ENCODE measurements at regions not wholly inside any gene's neighbourhood (a gene's known extent, or its start where the extent isn't known, plus 50 kb on each side); places are given as distances from the start of the nearest gene placed in this dataset.
"Not testable (repeated sequence)": the region's sequence is repeated elsewhere in the genome, so short reads cannot be mapped to it uniquely, and the experiment has no call there.

- DNase-seq (ENCODE audit: low spot score) = peak; percentile 75
Measured at GRCh38 chr2:174697255-174697654, 67.0 kb downstream of the CHRNA1 start.

- no peak for DNase-seq (ENCODE audit: low spot score)
Measured at GRCh38 chr2:174694920-174695319, 69.4 kb downstream of the CHRNA1 start.

GRCh38 chr2:174694196-174694878 lies 69.9 kb downstream of the CHRNA1 start:
- DNase-seq (ENCODE audit: low spot score) = no peak

- no peak for DNase-seq (ENCODE audit: low spot score)
Measured at GRCh38 chr2:174693344-174693743, 70.9 kb downstream of the CHRNA1 start.

- no peak for DNase-seq (ENCODE audit: low spot score)
Measured at GRCh38 chr2:174692256-174692919, 71.9 kb downstream of the CHRNA1 start.

- no peak for DNase-seq (ENCODE audit: low spot score)
Measured at GRCh38 chr2:174691201-174691779, 73.0 kb downstream of the CHRNA1 start.

- DNase-seq (ENCODE audit: low spot score) = no peak
Measured at GRCh38 chr2:174690026-174690425, 74.2 kb downstream of the CHRNA1 start.

GRCh38 chr2:174688079-174688478 lies 76.2 kb downstream of the CHRNA1 start:
- no peak for DNase-seq (ENCODE audit: low spot score)

- no peak for DNase-seq (ENCODE audit: low spot score)
Measured at GRCh38 chr2:174686430-174686829, 77.8 kb downstream of the CHRNA1 start.

GRCh38 chr2:174683392-174683759 lies 80.9 kb downstream of the CHRNA1 start:
- no peak for DNase-seq (ENCODE audit: low spot score)

GRCh38 chr2:174682578-174683391 lies 81.5 kb downstream of the CHRNA1 start:
- DNase-seq (ENCODE audit: low spot score) = peak; percentile 68

GRCh38 chr2:174682007-174682577 lies 82.2 kb downstream of the CHRNA1 start:
- DNase-seq (ENCODE audit: low spot score) = peak; percentile 54

- peak; percentile 37 for DNase-seq (ENCODE audit: low spot score)
Measured at GRCh38 chr2:174681099-174682006, 82.9 kb downstream of the CHRNA1 start.

- DNase-seq (ENCODE audit: low spot score) = no peak
Measured at GRCh38 chr2:174680221-174680620, 82.6 kb upstream of the WIPF1 start.

- no peak for DNase-seq (ENCODE audit: low spot score)
Measured at GRCh38 chr2:174678395-174678794, 80.8 kb upstream of the WIPF1 start.

- no peak for DNase-seq (ENCODE audit: low spot score)
Measured at GRCh38 chr2:174675615-174676014, 78.0 kb upstream of the WIPF1 start.

GRCh38 chr2:174673876-174674275 lies 76.3 kb upstream of the WIPF1 start:
- DNase-seq (ENCODE audit: low spot score) = no peak

- no peak for DNase-seq (ENCODE audit: low spot score)
Measured at GRCh38 chr2:174673440-174673839, 75.8 kb upstream of the WIPF1 start.

GRCh38 chr2:174671532-174671931 lies 73.9 kb upstream of the WIPF1 start:
- not testable (repeated sequence) for DNase-seq (ENCODE audit: low spot score)

GRCh38 chr2:174670446-174670845 lies 72.8 kb upstream of the WIPF1 start:
- DNase-seq (ENCODE audit: low spot score) = no peak

GRCh38 chr2:174669336-174669735 lies 71.7 kb upstream of the WIPF1 start:
- no peak for DNase-seq (ENCODE audit: low spot score)

All from D341Med (cell line).